Fibroblast of villous mesenchyme (primary cell): ENCODE measurements at regions not wholly inside any gene's neighbourhood (a gene's known extent, or its start where the extent isn't known, plus 50 kb on each side); places are given as distances from the start of the nearest gene placed in this dataset.
A peak's percentile ranks its signal among the peaks of the same experiment; 100 is the strongest.

Experiments
- DNase-seq: peaks from one replicate; pipeline ENCODE4 v3.0.0-alpha.2; 2010; ENCODE audit warnings: low read depth
- H3K4me3 ChIP-seq: 2 replicates; pipeline ENCODE4 v1.5.1; 2011; ENCODE audit warnings: low read depth, mild to moderate bottlenecking, low read length
- TF ChIP-seq, protein P1 (sequence below): IDR thresholded peaks from 2 replicates; pipeline ENCODE4 v1.5.1; 2012; ENCODE audit warnings: low read depth, mild to moderate bottlenecking, low read length; ENCODE audit not compliant: insufficient read depth

DNA sequence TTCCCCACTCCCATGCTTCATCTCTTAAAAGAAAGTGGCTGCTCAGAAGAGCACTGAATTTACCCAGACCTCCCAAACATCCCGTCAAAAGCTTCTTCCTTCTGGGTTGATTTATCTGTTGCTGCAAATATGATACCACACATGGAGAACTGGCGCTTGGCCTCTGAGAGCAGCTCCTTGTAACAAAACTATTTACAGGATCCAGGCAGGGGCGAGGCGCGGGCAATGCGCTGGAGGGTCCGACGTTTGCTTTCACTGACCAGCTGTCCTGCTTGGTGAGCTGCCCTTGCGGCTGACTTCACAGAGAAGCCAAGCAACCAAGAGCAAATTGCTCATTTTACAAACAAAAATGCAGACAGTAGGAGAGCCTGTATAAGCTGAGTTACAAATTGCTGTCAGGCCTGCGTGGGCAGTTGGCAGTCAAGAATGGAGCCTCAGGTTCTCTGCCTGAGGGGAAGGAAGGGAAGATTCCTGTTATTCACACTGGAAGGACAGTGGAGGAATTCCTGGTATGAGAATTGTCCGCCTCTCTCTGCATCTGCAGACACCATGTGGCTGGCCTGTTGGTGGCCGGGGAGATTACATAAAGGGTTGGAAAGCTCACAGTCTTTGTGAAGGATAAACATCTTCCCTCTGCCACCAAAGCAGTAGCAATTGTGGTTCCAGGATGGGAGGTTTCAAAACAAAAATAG, 192.2 kb upstream of the LEF1 start:
- no peak overlapping the region for H3K4me3 ChIP-seq

DNA sequence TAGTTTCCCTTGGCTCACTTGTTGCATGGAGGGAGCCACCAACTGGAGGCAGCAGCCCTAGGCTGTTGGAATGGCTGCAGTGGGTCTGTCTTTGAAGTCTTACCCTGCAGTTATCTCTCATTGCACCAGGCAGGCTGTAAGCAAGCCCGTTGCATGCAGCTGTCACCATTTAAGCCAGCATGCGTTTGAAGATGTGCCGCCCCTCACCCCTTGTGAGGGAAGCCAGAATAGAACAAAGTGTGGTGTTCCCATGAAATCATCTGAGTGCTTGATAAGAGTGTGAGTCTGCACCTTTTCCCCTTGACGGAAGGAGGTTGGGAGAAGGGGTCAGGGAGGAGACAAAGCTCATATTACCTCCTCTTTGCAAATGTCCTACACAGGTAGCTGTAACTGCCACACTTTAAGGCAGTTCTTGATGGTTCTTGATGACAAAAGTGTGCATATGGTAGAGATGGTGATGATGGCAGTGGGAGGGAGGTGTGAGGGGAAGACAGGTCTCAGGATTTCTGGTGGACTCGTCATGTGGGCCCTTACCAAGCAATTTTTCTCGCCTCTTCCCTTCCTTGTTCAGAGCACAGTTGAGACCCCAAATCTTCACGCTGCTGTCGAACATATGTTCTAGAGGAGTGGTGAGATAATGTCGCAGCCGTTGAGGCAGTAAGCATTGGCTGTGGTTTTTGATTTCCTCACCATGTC, 191.4 kb upstream of the LEF1 start:
- no peak for DNase-seq
- TF ChIP-seq, protein P1, sequence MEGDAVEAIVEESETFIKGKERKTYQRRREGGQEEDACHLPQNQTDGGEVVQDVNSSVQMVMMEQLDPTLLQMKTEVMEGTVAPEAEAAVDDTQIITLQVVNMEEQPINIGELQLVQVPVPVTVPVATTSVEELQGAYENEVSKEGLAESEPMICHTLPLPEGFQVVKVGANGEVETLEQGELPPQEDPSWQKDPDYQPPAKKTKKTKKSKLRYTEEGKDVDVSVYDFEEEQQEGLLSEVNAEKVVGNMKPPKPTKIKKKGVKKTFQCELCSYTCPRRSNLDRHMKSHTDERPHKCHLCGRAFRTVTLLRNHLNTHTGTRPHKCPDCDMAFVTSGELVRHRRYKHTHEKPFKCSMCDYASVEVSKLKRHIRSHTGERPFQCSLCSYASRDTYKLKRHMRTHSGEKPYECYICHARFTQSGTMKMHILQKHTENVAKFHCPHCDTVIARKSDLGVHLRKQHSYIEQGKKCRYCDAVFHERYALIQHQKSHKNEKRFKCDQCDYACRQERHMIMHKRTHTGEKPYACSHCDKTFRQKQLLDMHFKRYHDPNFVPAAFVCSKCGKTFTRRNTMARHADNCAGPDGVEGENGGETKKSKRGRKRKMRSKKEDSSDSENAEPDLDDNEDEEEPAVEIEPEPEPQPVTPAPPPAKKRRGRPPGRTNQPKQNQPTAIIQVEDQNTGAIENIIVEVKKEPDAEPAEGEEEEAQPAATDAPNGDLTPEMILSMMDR = no peak
- H3K4me3 ChIP-seq = no peak overlapping the region

More for the DNA sequence above, 192.2 kb upstream of the LEF1 start:
- peak; percentile 58 for DNase-seq
- TF ChIP-seq, protein P1 = peak; percentile 6

GRCh38 chr4:108359130-108359985, 190.6 kb upstream of the LEF1 start:
- H3K4me3 ChIP-seq = no peak overlapping the region
- TF ChIP-seq, protein P1 = no peak
- no peak for DNase-seq

DNA sequence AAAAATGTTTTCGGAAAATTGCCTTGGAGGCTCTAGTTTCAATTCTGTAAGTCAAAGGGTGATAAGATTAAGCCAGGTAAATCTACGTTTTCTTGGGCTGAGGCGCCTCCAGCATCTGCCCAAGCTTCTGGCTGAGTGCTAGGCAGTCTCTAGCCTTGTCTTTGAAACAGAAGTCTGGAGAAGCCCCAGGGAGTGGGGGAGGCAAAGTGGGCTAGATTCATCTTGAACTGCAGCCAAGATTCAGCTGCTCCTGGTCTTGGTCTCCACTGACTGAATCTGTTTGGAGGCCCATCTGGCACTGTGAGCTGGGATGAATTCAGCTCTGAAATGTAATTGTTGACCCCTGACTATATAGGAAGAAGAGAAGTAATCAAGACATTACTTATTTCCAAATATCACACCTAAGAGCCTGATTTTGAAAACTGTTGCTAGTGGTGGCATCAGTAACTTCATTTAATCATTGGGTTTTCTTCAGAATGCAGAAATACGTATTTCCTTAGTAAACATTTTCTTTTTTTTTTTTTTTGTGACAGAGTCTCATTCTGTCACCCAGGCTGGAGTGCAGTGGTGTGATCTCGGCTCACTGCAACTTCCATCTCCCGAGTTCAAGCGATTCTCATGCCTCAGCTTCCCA, 187.3 kb upstream of the LEF1 start:
- DNase-seq = no peak
- TF ChIP-seq, protein P1 = no peak

DNA sequence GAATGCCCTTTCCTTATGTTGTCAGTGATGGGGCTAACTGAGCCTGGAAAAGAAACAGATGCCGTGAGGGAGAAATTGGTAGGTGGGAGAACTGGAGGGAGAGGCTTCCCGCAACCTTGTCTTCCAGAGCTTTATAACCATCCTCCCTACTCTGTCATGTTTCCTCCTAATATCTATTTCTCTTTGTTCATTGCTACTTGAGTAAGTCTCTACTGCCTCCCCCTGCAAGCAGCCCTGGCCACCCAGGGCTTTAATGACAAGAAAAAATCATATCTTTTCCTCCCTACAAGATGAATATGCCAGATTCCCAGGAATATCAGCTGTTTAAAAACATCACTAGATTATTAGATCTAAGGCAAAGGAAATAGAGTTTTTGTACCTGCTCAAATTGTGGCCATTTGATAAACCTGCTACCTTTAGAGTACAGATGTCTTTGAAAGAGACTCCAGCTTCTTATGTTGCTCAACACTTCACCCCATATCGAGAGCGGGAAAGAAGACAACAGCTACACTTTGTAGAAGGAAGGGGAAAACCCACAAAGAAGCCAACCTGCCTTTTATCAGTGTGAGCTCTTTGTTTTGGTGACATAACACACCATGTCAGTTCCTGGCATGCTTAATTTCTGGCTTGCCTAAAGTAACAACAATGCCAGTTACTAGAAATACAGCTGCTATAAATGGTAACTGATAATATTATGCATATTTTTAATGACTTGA, 186.6 kb upstream of the LEF1 start:
- H3K4me3 ChIP-seq = no peak overlapping the region
- no peak for DNase-seq
- TF ChIP-seq, protein P1 = no peak

More for the DNA sequence above, 187.3 kb upstream of the LEF1 start:
- no peak overlapping the region for H3K4me3 ChIP-seq
